HG02678 (cell line): ENCODE measurements at regions not wholly inside any gene's neighbourhood (a gene's known extent, or its start where the extent isn't known, plus 50 kb on each side); places are given as distances from the start of the nearest gene placed in this dataset.

ENCODE experiments used
- ATAC-seq: cut with Tn5 transposase; IDR thresholded peaks from one replicate; pipeline ENCODE4 v1.9.1; 2021; ENCODE audit warnings: mild to moderate bottlenecking, moderate library complexity; ENCODE audit not compliant: unreplicated experiment

- no peak for ATAC-seq
Measured at GRCh38 chr2:129882476-129882875, 97.0 kb upstream of the RAB6C start.

GRCh38 chr2:129883121-129883520 is 96.3 kb upstream of the RAB6C start:
- ATAC-seq: no peak

GRCh38 chr2:129884221-129884786 is 95.2 kb upstream of the RAB6C start:
- ATAC-seq: no peak

GRCh38 chr2:129885735-129886134 is 93.7 kb upstream of the RAB6C start:
- ATAC-seq: no peak

GRCh38 chr2:129887688-129888266 is 91.7 kb upstream of the RAB6C start:
- ATAC-seq: no peak

- ATAC-seq: no peak
Measured at GRCh38 chr2:129888461-129888860, 91.0 kb upstream of the RAB6C start.

- ATAC-seq: no peak
Measured at GRCh38 chr2:129888896-129889295, 90.6 kb upstream of the RAB6C start.

GRCh38 chr2:129891341-129892320 is 87.8 kb upstream of the RAB6C start:
- ATAC-seq: no peak

- ATAC-seq: no peak
Measured at GRCh38 chr2:129892360-129892759, 87.1 kb upstream of the RAB6C start.

- ATAC-seq: no peak
Measured at GRCh38 chr2:129892773-129893172, 86.7 kb upstream of the RAB6C start.

- no peak for ATAC-seq
Measured at GRCh38 chr2:129893244-129893643, 86.2 kb upstream of the RAB6C start.

- ATAC-seq: no peak
Measured at GRCh38 chr2:129894616-129895015, 84.8 kb upstream of the RAB6C start.

GRCh38 chr2:129895061-129895460 is 84.4 kb upstream of the RAB6C start:
- ATAC-seq: no peak

GRCh38 chr2:129895526-129896082 is 83.9 kb upstream of the RAB6C start:
- ATAC-seq: no peak

GRCh38 chr2:129896226-129897100 is 83.0 kb upstream of the RAB6C start:
- ATAC-seq: no peak

- no peak for ATAC-seq
Measured at GRCh38 chr2:129901754-129902415, 77.6 kb upstream of the RAB6C start.

GRCh38 chr2:129902731-129903585 is 76.5 kb upstream of the RAB6C start:
- no peak for ATAC-seq

GRCh38 chr2:129903586-129904425 is 75.7 kb upstream of the RAB6C start:
- no peak for ATAC-seq
